A549 (cell line): ENCODE measurements at regions not wholly inside any gene's neighbourhood (a gene's known extent, or its start where the extent isn't known, plus 50 kb on each side); places are given as distances from the start of the nearest gene placed in this dataset.

Source experiments
- ATAC-seq, 2 experiments: fragments of 200-7000 bp in 1 of 2; fragments of >200 bp in 1 of 2; cut with Nextera tagmentation in 1 of 2; cut with Tn5 transposase in 1 of 2; 3 replicates each; pipeline versions ENCODE4 v1.8.0 to v1.9.1; 2018 to 2020; ENCODE audit warnings: mild to moderate bottlenecking in 1 of 2, moderate library complexity in 1 of 2
- CTCF ChIA-PET: fragments of 300-600 bp; sonication (Branson Sonifier 250); formaldehyde crosslinking; extraction: SDS; loops from one replicate; lab custom pipeline; 2021; ENCODE audit warnings: antibody characterized with exemption, inconsistent platforms; lab: Yijun Ruan, JAX
- POLR2A ChIA-PET: fragments of 350-600 bp; formaldehyde crosslinking; extraction: SDS; loops from one replicate; lab custom pipeline; 2021; ENCODE audit warnings: antibody characterized with exemption, inconsistent platforms; lab: Yijun Ruan, JAX
- DNase-seq, 2 experiments: peaks; one replicate each; pipeline versions ENCODE4 v3.0.0 to v3.0.0-alpha.2; 2011 to 2016; ENCODE audit warnings: low read depth in 1 of 2, low spot score in 1 of 2
- FAIRE-seq: peaks from 2 replicates; lab custom pipeline; 2011; peaks lifted over from hg19 to GRCh38; lab: Jason Lieb, UNC
- H3K27ac ChIP-seq, 2 experiments: fragments of >200 bp; sonication (Bioruptor Twin); formaldehyde crosslinking; 3 replicates each; pipeline ENCODE4 v1.5.1; 2016 to 2017
- H3K4me1 ChIP-seq: fragments of >200 bp; sonication (Bioruptor Twin); formaldehyde crosslinking; 3 replicates; pipeline ENCODE4 v1.6.1; 2016
- H3K4me2 ChIP-seq: fragments of >200 bp; sonication (Bioruptor Twin); formaldehyde crosslinking; 3 replicates; pipeline ENCODE4 v1.6.1; 2016
- H3K4me3 ChIP-seq: fragments of >200 bp; sonication (Bioruptor Twin); formaldehyde crosslinking; 3 replicates; pipeline ENCODE4 v1.5.1; 2016
- H3K9me3 ChIP-seq: fragments of >200 bp; sonication (Bioruptor Twin); formaldehyde crosslinking; 3 replicates; pipeline ENCODE4 v1.6.1; 2016
- CEBPB ChIP-seq, 2 experiments: fragments of >200 bp in 1 of 2; sonication (Bioruptor Twin) in 1 of 2; formaldehyde crosslinking in 1 of 2; IDR thresholded peaks; 2 replicates each; pipeline ENCODE4 v1.6.1; 2012 to 2016
- CHD2 ChIP-seq: fragments of 150-350 bp; IDR thresholded peaks from 2 replicates; pipeline ENCODE4 v1.6.1; 2014; ENCODE audit warnings: low read length; ENCODE audit not compliant: partially characterized antibody
- EHF ChIP-seq: fragments of 250-450 bp; sonication (Bioruptor Pico); IDR thresholded peaks from 2 replicates; pipeline ENCODE4 v1.5.0; 2020; ENCODE audit warnings: mild to moderate bottlenecking
- EP300 ChIP-seq, 2 experiments: fragments of >200 bp; sonication (Bioruptor Twin); formaldehyde crosslinking; IDR thresholded peaks; 2 replicates in 1 of 2; 3 replicates in 1 of 2; pipeline ENCODE4 v1.6.1; 2016 to 2017
- FOSL2 ChIP-seq, 2 experiments: fragments of 450-650 bp in 1 of 2; fragments of >200 bp in 1 of 2; sonication (Bioruptor Twin) in 1 of 2; formaldehyde crosslinking; IDR thresholded peaks; 2 replicates each; pipeline versions ENCODE4 v1.5.0 to v1.6.1; 2016 to 2020; ENCODE audit warnings: mild to moderate bottlenecking in 1 of 2, moderate library complexity in 1 of 2
- FOXS1 ChIP-seq: fragments of 250-450 bp; sonication (Bioruptor Pico); IDR thresholded peaks from 2 replicates; pipeline ENCODE4 v1.5.0; 2020; ENCODE audit warnings: mild to moderate bottlenecking, moderate library complexity
- GATA3 ChIP-seq: IDR thresholded peaks from 2 replicates; pipeline ENCODE4 v1.6.1; 2012; ENCODE audit warnings: borderline replicate concordance
- HEYL ChIP-seq: fragments of 250-450 bp; sonication (Bioruptor Pico); IDR thresholded peaks from 2 replicates; pipeline ENCODE4 v1.8.0; 2021; ENCODE audit warnings: mild to moderate bottlenecking, moderate library complexity
- HOXA7 ChIP-seq: fragments of 250-450 bp; sonication (Bioruptor Pico); IDR thresholded peaks from 2 replicates; pipeline ENCODE4 v1.5.0; 2020; ENCODE audit warnings: mild to moderate bottlenecking, moderate library complexity
- JUN ChIP-seq, 2 experiments: fragments of >200 bp; sonication (Bioruptor Twin); formaldehyde crosslinking; IDR thresholded peaks; 2 replicates in 1 of 2; 3 replicates in 1 of 2; pipeline ENCODE4 v1.6.1; 2016 to 2017
- KDM1A ChIP-seq: fragments of 200-600 bp; sonication (generic); IDR thresholded peaks from 2 replicates; pipeline ENCODE4 v1.6.1; 2016; ENCODE audit warnings: low read depth, mild to moderate bottlenecking
- NR3C1 ChIP-seq: fragments of >200 bp; sonication (Bioruptor Twin); formaldehyde crosslinking; IDR thresholded peaks from 3 replicates; pipeline ENCODE4 v1.6.1; 2017
- POLR2A ChIP-seq: IDR thresholded peaks from 2 replicates; pipeline ENCODE4 v1.6.1; 2012; ENCODE audit warnings: mild to moderate bottlenecking, low read length
- RAD21 ChIP-seq, 2 experiments: fragments of >200 bp in 1 of 2; sonication (Bioruptor Twin) in 1 of 2; formaldehyde crosslinking in 1 of 2; IDR thresholded peaks in 1 of 2; conservative IDR thresholded peaks in 1 of 2; 2 replicates in 1 of 2; 3 replicates in 1 of 2; pipeline ENCODE4 v1.6.1; 2012 to 2018; ENCODE audit warnings: inconsistent platforms in 1 of 2
- RCOR1 ChIP-seq: fragments of 150-350 bp; IDR thresholded peaks from 2 replicates; pipeline ENCODE4 v1.6.1; 2014; ENCODE audit warnings: antibody characterized with exemption, low read length, low read depth
- RFX5 ChIP-seq: fragments of 450-650 bp; IDR thresholded peaks from 2 replicates; pipeline ENCODE4 v1.7.1; 2014; ENCODE audit warnings: antibody characterized with exemption, mild to moderate bottlenecking, moderate library complexity
- ZSCAN20 ChIP-seq: fragments of 250-450 bp; sonication (Bioruptor Pico); IDR thresholded peaks from 2 replicates; pipeline ENCODE4 v1.8.0; 2022; ENCODE audit warnings: mild to moderate bottlenecking, moderate library complexity
- WGBS: methylation state at CpG from one replicate; pipeline ENCODE4 v1.1.6; 2017; ENCODE audit errors: missing lambda C conversion rate; 5-methylcytosine and 5-hydroxymethylcytosine counted together
- TF ChIP-seq, protein P1 (sequence below): IDR thresholded peaks from 2 replicates; pipeline ENCODE4 v1.6.1; 2012; ENCODE audit warnings: low read depth, borderline replicate concordance
- TF ChIP-seq, protein P2 (sequence below): fragments of 250-450 bp; sonication (Bioruptor Pico); IDR thresholded peaks from 2 replicates; pipeline ENCODE4 v1.5.0; 2020; ENCODE audit warnings: low read depth, mild to moderate bottlenecking, moderate library complexity
- TF ChIP-seq, protein P3 (sequence below): fragments of >200 bp; sonication (Bioruptor Twin); formaldehyde crosslinking; IDR thresholded peaks from 3 replicates; pipeline ENCODE4 v1.6.1; 2016
- TF ChIP-seq, protein P4 (sequence below): fragments of >200 bp; sonication (Bioruptor Twin); formaldehyde crosslinking; IDR thresholded peaks from 3 replicates; pipeline ENCODE4 v1.5.1; 2016
- TF ChIP-seq, protein P5 (sequence below): fragments of 200-600 bp; sonication (generic); IDR thresholded peaks from 2 replicates; pipeline ENCODE4 v1.6.1; 2016; ENCODE audit warnings: antibody characterized with exemption, mild to moderate bottlenecking, moderate library complexity

DNA sequence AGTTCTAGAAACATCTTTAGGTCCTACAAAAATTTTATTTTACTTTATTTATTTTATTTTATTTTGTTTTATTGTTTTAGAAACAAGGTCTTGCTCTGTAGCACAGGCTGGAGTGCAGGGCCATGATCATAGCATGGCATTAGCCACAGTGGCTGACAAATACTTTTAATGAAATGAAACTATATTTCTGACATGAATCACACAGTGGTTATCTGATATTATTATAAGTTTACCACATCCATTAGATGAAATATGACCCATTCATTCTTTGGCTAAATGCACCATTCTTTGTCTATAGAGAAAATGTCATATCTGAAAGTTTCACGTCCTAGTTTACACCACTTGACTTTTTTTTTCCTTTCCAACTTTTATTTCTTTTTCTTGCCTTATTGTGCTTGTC lies 613.4 kb upstream of the ADAMTS5 start:
- Histone ChIP-seq H3K27ac (no peak overlapping the region), H3K4me3 (no peak overlapping the region), H3K9me3 (no peaks in the 10 kb centered on the region; the same call in 2 of the 3 replicates), H3K4me1 (no peaks in the 10 kb centered on the region), H3K4me2 (no peak overlapping the region)
- FAIRE-seq (no peak), DNase-seq (no peak), ATAC-seq (no peak)
- TF ChIP-seq POLR2A (no peak), FOSL2 (IDR thresholded peaks at IDR 0.05) (no peak), FOSL2 (CRISPR knock-in tag; IDR thresholded peaks at IDR 0.05) (no peak), GATA3 (no peak), HEYL (CRISPR knock-in tag) (no peak)
- TF ChIP-seq, protein P1, sequence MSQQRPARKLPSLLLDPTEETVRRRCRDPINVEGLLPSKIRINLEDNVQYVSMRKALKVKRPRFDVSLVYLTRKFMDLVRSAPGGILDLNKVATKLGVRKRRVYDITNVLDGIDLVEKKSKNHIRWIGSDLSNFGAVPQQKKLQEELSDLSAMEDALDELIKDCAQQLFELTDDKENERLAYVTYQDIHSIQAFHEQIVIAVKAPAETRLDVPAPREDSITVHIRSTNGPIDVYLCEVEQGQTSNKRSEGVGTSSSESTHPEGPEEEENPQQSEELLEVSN, result no peak
- TF ChIP-seq, protein P2, sequence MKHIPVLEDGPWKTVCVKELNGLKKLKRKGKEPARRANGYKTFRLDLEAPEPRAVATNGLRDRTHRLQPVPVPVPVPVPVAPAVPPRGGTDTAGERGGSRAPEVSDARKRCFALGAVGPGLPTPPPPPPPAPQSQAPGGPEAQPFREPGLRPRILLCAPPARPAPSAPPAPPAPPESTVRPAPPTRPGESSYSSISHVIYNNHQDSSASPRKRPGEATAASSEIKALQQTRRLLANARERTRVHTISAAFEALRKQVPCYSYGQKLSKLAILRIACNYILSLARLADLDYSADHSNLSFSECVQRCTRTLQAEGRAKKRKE (CRISPR knock-in tag), result no peak
- 5% methylated on average over 1 of the region's 1 CpG for WGBS
- POLR2A ChIA-PET, result no interaction called here
- CTCF ChIA-PET, result no interaction called here

DNA sequence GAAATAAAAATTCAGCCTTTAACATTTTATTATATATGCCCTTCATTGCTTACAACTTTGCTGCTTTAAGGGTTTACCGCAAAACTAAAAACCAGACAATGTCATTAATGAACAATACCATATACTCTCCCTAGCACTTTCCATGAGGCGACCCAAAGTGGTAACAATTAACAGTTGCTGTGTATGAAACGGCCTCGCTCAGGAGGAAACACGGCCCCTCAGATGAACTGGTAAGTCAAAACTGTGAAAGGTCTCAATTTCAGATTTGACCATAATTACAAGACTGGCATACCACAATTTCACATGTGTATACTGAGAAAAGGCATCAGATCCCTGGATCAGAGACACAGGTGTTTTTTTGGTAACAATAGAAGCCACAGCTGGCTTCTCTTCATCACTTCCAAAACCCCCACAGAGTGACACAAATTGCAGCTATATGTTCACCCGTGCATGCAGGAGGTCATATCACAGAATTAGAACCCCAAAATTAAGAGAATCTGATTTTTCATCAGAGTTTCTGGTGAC lies 611.9 kb upstream of the ADAMTS5 start:
- TF ChIP-seq EP300 (IDR thresholded peaks at IDR 0.05) (no peak), CEBPB (IDR thresholded peaks at IDR 0.05) (no peak), KDM1A (no peak), RCOR1 (no peak), HEYL (CRISPR knock-in tag) (no peak), FOXS1 (CRISPR knock-in tag) (no peak), RAD21 (conservative IDR thresholded peaks at IDR 0.05 in 1 of 2, IDR thresholded peaks at IDR 0.05 in 1 of 2) (no peak), HOXA7 (no peak), CHD2 (no peak), EHF (CRISPR knock-in tag) (no peak), FOSL2 (IDR thresholded peaks at IDR 0.05) (no peak), FOSL2 (CRISPR knock-in tag; IDR thresholded peaks at IDR 0.05) (no peak), NR3C1 (no peak), RFX5 (no peak), GATA3 (no peak), ZSCAN20 (CRISPR knock-in tag) (no peak), JUN (IDR thresholded peaks at IDR 0.05) (no peak)
- TF ChIP-seq, protein P3, sequence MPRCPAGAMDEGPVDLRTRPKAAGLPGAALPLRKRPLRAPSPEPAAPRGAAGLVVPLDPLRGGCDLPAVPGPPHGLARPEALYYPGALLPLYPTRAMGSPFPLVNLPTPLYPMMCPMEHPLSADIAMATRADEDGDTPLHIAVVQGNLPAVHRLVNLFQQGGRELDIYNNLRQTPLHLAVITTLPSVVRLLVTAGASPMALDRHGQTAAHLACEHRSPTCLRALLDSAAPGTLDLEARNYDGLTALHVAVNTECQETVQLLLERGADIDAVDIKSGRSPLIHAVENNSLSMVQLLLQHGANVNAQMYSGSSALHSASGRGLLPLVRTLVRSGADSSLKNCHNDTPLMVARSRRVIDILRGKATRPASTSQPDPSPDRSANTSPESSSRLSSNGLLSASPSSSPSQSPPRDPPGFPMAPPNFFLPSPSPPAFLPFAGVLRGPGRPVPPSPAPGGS, result no peak
- TF ChIP-seq, protein P4, sequence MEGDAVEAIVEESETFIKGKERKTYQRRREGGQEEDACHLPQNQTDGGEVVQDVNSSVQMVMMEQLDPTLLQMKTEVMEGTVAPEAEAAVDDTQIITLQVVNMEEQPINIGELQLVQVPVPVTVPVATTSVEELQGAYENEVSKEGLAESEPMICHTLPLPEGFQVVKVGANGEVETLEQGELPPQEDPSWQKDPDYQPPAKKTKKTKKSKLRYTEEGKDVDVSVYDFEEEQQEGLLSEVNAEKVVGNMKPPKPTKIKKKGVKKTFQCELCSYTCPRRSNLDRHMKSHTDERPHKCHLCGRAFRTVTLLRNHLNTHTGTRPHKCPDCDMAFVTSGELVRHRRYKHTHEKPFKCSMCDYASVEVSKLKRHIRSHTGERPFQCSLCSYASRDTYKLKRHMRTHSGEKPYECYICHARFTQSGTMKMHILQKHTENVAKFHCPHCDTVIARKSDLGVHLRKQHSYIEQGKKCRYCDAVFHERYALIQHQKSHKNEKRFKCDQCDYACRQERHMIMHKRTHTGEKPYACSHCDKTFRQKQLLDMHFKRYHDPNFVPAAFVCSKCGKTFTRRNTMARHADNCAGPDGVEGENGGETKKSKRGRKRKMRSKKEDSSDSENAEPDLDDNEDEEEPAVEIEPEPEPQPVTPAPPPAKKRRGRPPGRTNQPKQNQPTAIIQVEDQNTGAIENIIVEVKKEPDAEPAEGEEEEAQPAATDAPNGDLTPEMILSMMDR, result no peak
- TF ChIP-seq, protein P5, sequence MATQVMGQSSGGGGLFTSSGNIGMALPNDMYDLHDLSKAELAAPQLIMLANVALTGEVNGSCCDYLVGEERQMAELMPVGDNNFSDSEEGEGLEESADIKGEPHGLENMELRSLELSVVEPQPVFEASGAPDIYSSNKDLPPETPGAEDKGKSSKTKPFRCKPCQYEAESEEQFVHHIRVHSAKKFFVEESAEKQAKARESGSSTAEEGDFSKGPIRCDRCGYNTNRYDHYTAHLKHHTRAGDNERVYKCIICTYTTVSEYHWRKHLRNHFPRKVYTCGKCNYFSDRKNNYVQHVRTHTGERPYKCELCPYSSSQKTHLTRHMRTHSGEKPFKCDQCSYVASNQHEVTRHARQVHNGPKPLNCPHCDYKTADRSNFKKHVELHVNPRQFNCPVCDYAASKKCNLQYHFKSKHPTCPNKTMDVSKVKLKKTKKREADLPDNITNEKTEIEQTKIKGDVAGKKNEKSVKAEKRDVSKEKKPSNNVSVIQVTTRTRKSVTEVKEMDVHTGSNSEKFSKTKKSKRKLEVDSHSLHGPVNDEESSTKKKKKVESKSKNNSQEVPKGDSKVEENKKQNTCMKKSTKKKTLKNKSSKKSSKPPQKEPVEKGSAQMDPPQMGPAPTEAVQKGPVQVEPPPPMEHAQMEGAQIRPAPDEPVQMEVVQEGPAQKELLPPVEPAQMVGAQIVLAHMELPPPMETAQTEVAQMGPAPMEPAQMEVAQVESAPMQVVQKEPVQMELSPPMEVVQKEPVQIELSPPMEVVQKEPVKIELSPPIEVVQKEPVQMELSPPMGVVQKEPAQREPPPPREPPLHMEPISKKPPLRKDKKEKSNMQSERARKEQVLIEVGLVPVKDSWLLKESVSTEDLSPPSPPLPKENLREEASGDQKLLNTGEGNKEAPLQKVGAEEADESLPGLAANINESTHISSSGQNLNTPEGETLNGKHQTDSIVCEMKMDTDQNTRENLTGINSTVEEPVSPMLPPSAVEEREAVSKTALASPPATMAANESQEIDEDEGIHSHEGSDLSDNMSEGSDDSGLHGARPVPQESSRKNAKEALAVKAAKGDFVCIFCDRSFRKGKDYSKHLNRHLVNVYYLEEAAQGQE, result no peak
- TF ChIP-seq, all 56 proteins: peak for 0
- ATAC-seq (no peak), FAIRE-seq (no peak), DNase-seq (no peak)
- WGBS, result 22% methylated on average over 6 of the region's 6 CpGs
- H3K4me3 ChIP-seq, result no peak overlapping the region
- no peaks in the 10 kb centered on the region; the same call in 2 of the 3 replicates for H3K9me3 ChIP-seq
- CTCF ChIA-PET, result no interaction called here
- H3K27ac ChIP-seq, result no peak overlapping the region
- POLR2A ChIA-PET, result no interaction called here
- H3K4me2 ChIP-seq, result no peak overlapping the region
- no peaks in the 10 kb centered on the region for H3K4me1 ChIP-seq
